HepG2 (cell line): ENCODE measurements at regions not wholly inside any gene's neighbourhood (a gene's known extent, or its start where the extent isn't known, plus 50 kb on each side); places are given as distances from the start of the nearest gene placed in this dataset.

Experiments used
- ATAC-seq: fragments of 200-7000 bp; cut with Tn5 transposase; 3 replicates; pipeline ENCODE4 v1.9.1; 2020; ENCODE audit warnings: mild to moderate bottlenecking, moderate library complexity
- BruUV-seq: library from RNA; stranded (reverse); fragments of 400-500 nt; replicated peaks from 2 replicates; lab custom pipeline; 2021; lab: Mats Ljungman, UMichigan
- CTCF ChIA-PET: fragments of 300-600 bp; formaldehyde crosslinking; extraction: SDS; loops from one replicate; lab custom pipeline; 2021; ENCODE audit warnings: low total read pairs, inconsistent platforms, low intra/inter-chr PET ratio; lab: Yijun Ruan, JAX
- POLR2A ChIA-PET: fragments of 350-600 bp; sonication (Branson Sonifier 250); formaldehyde crosslinking; loops from one replicate; lab custom pipeline; 2020; ENCODE audit warnings: antibody characterized with exemption, inconsistent platforms; lab: Yijun Ruan, JAX
- DNase-seq: peaks from one replicate; pipeline ENCODE4 v3.0.0-alpha.2; 2015; ENCODE audit warnings: low spot score
- FAIRE-seq: peaks from 3 replicates; lab custom pipeline; 2011; peaks lifted over from hg19 to GRCh38; lab: Jason Lieb, UNC
- H2AFZ ChIP-seq: one replicate; pipeline ENCODE4 v1.6.1; 2011; ENCODE audit warnings: low read length, inconsistent platforms
- H3K27ac ChIP-seq: fragments of 300-600 bp; 3 replicates; pipeline ENCODE4 v1.8.0; 2011; ENCODE audit warnings: mixed run types, mild to moderate bottlenecking, mixed read lengths, low read length, inconsistent platforms; ENCODE audit not compliant: insufficient read depth; ENCODE audit errors: extremely low read length
- H3K27me3 ChIP-seq, 2 experiments: fragments of 200-600 bp in 1 of 2; 2 replicates in 1 of 2; 3 replicates in 1 of 2; pipeline versions ENCODE4 v1.6.0 to v1.8.0; 2011; ENCODE audit warnings: low read length in 2 of 2, mild to moderate bottlenecking in 2 of 2, moderate library complexity in 2 of 2, inconsistent platforms in 1 of 2; ENCODE audit not compliant: insufficient read depth in 2 of 2, control insufficient read depth in 1 of 2
- H3K36me3 ChIP-seq, 2 experiments: fragments of 200-600 bp in 1 of 2; replicated peaks in 1 of 2; 2 replicates in 1 of 2; 3 replicates in 1 of 2; pipeline versions ENCODE4 v1.5.1 to v1.8.0; 2011; ENCODE audit warnings: low read length in 2 of 2, inconsistent platforms in 1 of 2; ENCODE audit not compliant: insufficient read depth in 2 of 2, control insufficient read depth in 1 of 2
- H3K4me1 ChIP-seq: 2 replicates; pipeline ENCODE4 v1.5.1; 2012; ENCODE audit warnings: low read length, inconsistent platforms; ENCODE audit not compliant: insufficient read depth
- H3K4me2 ChIP-seq: 2 replicates; pipeline ENCODE4 v1.6.0; 2011; ENCODE audit warnings: low read depth, low read length, inconsistent platforms
- H3K4me3 ChIP-seq, 3 experiments: fragments of 200-600 bp in 1 of 3; sonication (generic), shearing (Covaris generic) in 1 of 3; replicated peaks in 1 of 3; 2 replicates each; pipeline ENCODE4 v1.5.1; 2011 to 2016; ENCODE audit warnings: low read length in 3 of 3, inconsistent platforms in 2 of 3, low read depth in 2 of 3, mild to moderate bottlenecking in 2 of 3, control low read depth in 1 of 3, mixed read lengths in 1 of 3; ENCODE audit not compliant: insufficient read depth in 1 of 3
- H3K79me2 ChIP-seq: one replicate; pipeline ENCODE4 v1.6.1; 2011; ENCODE audit warnings: low read length, inconsistent platforms; ENCODE audit not compliant: insufficient read depth
- H3K9ac ChIP-seq: 2 replicates; pipeline ENCODE4 v1.6.0; 2011; ENCODE audit warnings: mild to moderate bottlenecking, low read depth, low read length, inconsistent platforms; ENCODE audit not compliant: insufficient read depth
- H3K9me3 ChIP-seq: 2 replicates; pipeline ENCODE4 v1.5.1; 2012; ENCODE audit warnings: mild to moderate bottlenecking, low read length
- H4K20me1 ChIP-seq: 2 replicates; pipeline ENCODE4 v1.6.0; 2011; ENCODE audit warnings: inconsistent platforms, mild to moderate bottlenecking, low read length, moderate library complexity; ENCODE audit not compliant: insufficient read depth
- ARHGAP35 ChIP-seq: sonication (generic); formaldehyde crosslinking; IDR thresholded peaks from 2 replicates; pipeline ENCODE4 v1.9.0; 2022; ENCODE audit warnings: mild to moderate bottlenecking, inconsistent platforms, moderate library complexity, missing genetic modification reagents, borderline replicate concordance
- ARID4A ChIP-seq: sonication (generic); formaldehyde crosslinking; IDR thresholded peaks from 2 replicates; pipeline ENCODE4 v1.5.0; 2020; ENCODE audit warnings: mild to moderate bottlenecking, missing genetic modification reagents, borderline replicate concordance
- E2F1 ChIP-seq: sonication (generic); formaldehyde crosslinking; IDR thresholded peaks from 2 replicates; pipeline ENCODE4 v1.5.0; 2020; ENCODE audit warnings: missing genetic modification reagents
- GATA4 ChIP-seq: sonication (generic); IDR thresholded peaks from 2 replicates; pipeline ENCODE4 v1.6.1; 2016; ENCODE audit warnings: antibody characterized with exemption, low read depth, borderline replicate concordance
- LBX2 ChIP-seq: sonication (generic); formaldehyde crosslinking; IDR thresholded peaks from 2 replicates; pipeline ENCODE4 v1.5.0; 2020; ENCODE audit warnings: missing genetic modification reagents, mild to moderate bottlenecking, borderline replicate concordance
- RFXANK ChIP-seq: IDR thresholded peaks from 2 replicates; pipeline ENCODE4 v1.6.1; 2016
- TEF ChIP-seq: sonication (generic); formaldehyde crosslinking; IDR thresholded peaks from 2 replicates; pipeline ENCODE4 v1.5.0; 2020; ENCODE audit warnings: missing genetic modification reagents
- THAP11 ChIP-seq: IDR thresholded peaks from 2 replicates; pipeline ENCODE4 v1.6.1; 2016; ENCODE audit warnings: missing biosample characterization, missing genetic modification reagents
- ZBTB33 ChIP-seq: sonication (generic); formaldehyde crosslinking; IDR thresholded peaks from 2 replicates; pipeline ENCODE4 v1.4.0; 2020; ENCODE audit warnings: missing genetic modification reagents
- ZGPAT ChIP-seq: IDR thresholded peaks from 2 replicates; pipeline ENCODE4 v1.6.1; 2016; ENCODE audit warnings: mild to moderate bottlenecking
- ZNF597 ChIP-seq: sonication (generic); formaldehyde crosslinking; IDR thresholded peaks from 2 replicates; pipeline ENCODE4 v1.5.0; 2020; ENCODE audit warnings: missing genetic modification reagents
- WGBS: methylation state at CpG from one replicate; pipeline ENCODE4 v1.1.6; 2017; ENCODE audit warnings: low lambda C conversion rate; 5-methylcytosine and 5-hydroxymethylcytosine counted together
- in situ Hi-C: cut with HindIII; loops from 2 replicates; pipeline ENCODE4 v1.10.0; 2017; ENCODE audit warnings: low pct_unique_long_range_greater_than_20kb; ENCODE audit not compliant: extremely low pct_ligation_motif_present
- intact Hi-C: fragments of 100-400 bp; cut with micrococcal nuclease; formaldehyde crosslinking; loops from one replicate; pipeline ENCODE4 v1.10.0; 2022; ENCODE audit not compliant: unreplicated experiment

GRCh38 chr3:16069149-16069922, 105.1 kb upstream of the GALNT15 start:
- no peak overlapping the region for H3K4me3 ChIP-seq
- ATAC-seq (peak; percentile 81), FAIRE-seq (no peak), DNase-seq (peak; percentile 87)
- TSS peak; percentile 93 for BruUV-seq
- 46% methylated on average over 6 of the region's 6 CpGs for WGBS
- H3K4me2 ChIP-seq = peak overlapping the region; percentile 52; the same call in 1 of the 2 replicates
- CTCF ChIA-PET = no interaction called here
- in situ Hi-C loops = no loop called here
- intact Hi-C loops = loop anchor here (1.0 to 10.0 kb wide), 2 partner anchors 9 to 465 kb away; partner anchors contain the start of genes BTD and HACL1
- H2AFZ ChIP-seq = no peak overlapping the region
- POLR2A ChIA-PET = interaction anchor here (2.2 to 4.0 kb wide), 2 partner anchors 9 to 183 kb away, joined by 7 to 60 read pairs; no protein-coding TSS in a partner anchor
- peak overlapping the region; percentile 59 for H3K27ac ChIP-seq
- H4K20me1 ChIP-seq = no peaks in the 10 kb centered on the region
- H3K9ac ChIP-seq = peak overlapping the region; percentile 40; the same call in 1 of the 2 replicates
- H3K4me1 ChIP-seq = peaks cover 41% of the 10 kb centered on the region
- no peaks in the 10 kb centered on the region for H3K36me3 ChIP-seq
- H3K27me3 ChIP-seq = no peaks in the 10 kb centered on the region; a peak in 1 of 5 replicates
- H3K79me2 ChIP-seq = no peaks in the 10 kb centered on the region
- H3K9me3 ChIP-seq = no peaks in the 10 kb centered on the region
- TF ChIP-seq TEF (CRISPR knock-in tag) (no peak), ARHGAP35 (no peak), ARID4A (CRISPR knock-in tag) (no peak), ZGPAT (peak; percentile 51; the same call in 1 of the 2 replicates), E2F1 (no peak), ZBTB33 (CRISPR knock-in tag) (no peak), LBX2 (CRISPR knock-in tag) (no peak), ZNF597 (CRISPR knock-in tag) (no peak), THAP11 (CRISPR knock-in tag) (peak; percentile 31; the same call in 1 of the 2 replicates), GATA4 (no peak), RFXANK (CRISPR knock-in tag) (no peak)
